IMR-90 (cell line): ENCODE measurements at regions not wholly inside any gene's neighbourhood (a gene's known extent, or its start where the extent isn't known, plus 50 kb on each side); places are given as distances from the start of the nearest gene placed in this dataset.

Experiments used
- ATAC-seq: fragments of 200-7000 bp; cut with Tn5 transposase; 2 replicates; pipeline ENCODE4 v1.9.1; 2020; ENCODE audit warnings: low read depth, mild to moderate bottlenecking, moderate library complexity
- BruUV-seq: library from RNA; stranded (reverse); fragments of 400-500 nt; replicated peaks from 2 replicates; lab custom pipeline; 2021; lab: Mats Ljungman, UMichigan
- CTCF ChIA-PET: fragments of 300-600 bp; formaldehyde crosslinking; extraction: SDS; loops from one replicate; lab custom pipeline; 2021; ENCODE audit warnings: antibody characterized with exemption; lab: Yijun Ruan, JAX
- POLR2A ChIA-PET: fragments of 300-600 bp; sonication (Branson Sonifier 250); formaldehyde crosslinking; loops from one replicate; lab custom pipeline; 2022; ENCODE audit warnings: antibody characterized with exemption; ENCODE audit not compliant: unreplicated experiment; lab: Charles Lee
- DNase-seq: peaks from one replicate; pipeline ENCODE4 v3.0.0; 2013
- H2AFZ ChIP-seq: replicated peaks from 2 replicates; pipeline ENCODE3; 2013; ENCODE audit warnings: low read length, mild to moderate bottlenecking; ENCODE audit not compliant: poor library complexity
- H2AK5ac ChIP-seq: 2 replicates; pipeline ENCODE4 v1.6.1; 2013; ENCODE audit warnings: low read depth, low read length, inconsistent platforms
- H2AK9ac ChIP-seq: replicated peaks from 2 replicates; pipeline ENCODE3; 2013; ENCODE audit warnings: mild to moderate bottlenecking, low read depth, low read length, moderate library complexity; ENCODE audit not compliant: poor library complexity
- H2BK120ac ChIP-seq: 2 replicates; pipeline ENCODE4 v1.6.1; 2013; ENCODE audit warnings: low read depth, low read length, inconsistent platforms
- H2BK15ac ChIP-seq: 3 replicates; pipeline ENCODE4 v1.6.1; 2013; ENCODE audit warnings: low read depth, low read length, inconsistent platforms
- H2BK20ac ChIP-seq: 2 replicates; pipeline ENCODE4 v1.6.1; 2013; ENCODE audit warnings: low read depth, mild to moderate bottlenecking, inconsistent platforms, low read length, moderate library complexity
- H2BK5ac ChIP-seq: 2 replicates; pipeline ENCODE4 v1.6.1; 2013; ENCODE audit warnings: mild to moderate bottlenecking, low read depth, low read length, inconsistent platforms; ENCODE audit not compliant: poor library complexity, severe bottlenecking
- H3K14ac ChIP-seq: replicated peaks from 2 replicates; pipeline ENCODE4 v1.6.1; 2013; ENCODE audit warnings: low read depth, low read length, inconsistent platforms
- H3K18ac ChIP-seq: 2 replicates; pipeline ENCODE4 v1.6.1; 2013; ENCODE audit warnings: low read depth, low read length, control low read depth
- H3K23ac ChIP-seq: 2 replicates; pipeline ENCODE4 v1.6.1; 2013; ENCODE audit warnings: low read depth, low read length, inconsistent platforms
- H3K27ac ChIP-seq: 2 replicates; pipeline ENCODE4 v1.5.1; 2013; ENCODE audit warnings: mild to moderate bottlenecking, control low read depth, low read length; ENCODE audit not compliant: insufficient read depth
- H3K27me3 ChIP-seq: 2 replicates; pipeline ENCODE4 v1.6.1; 2013; ENCODE audit warnings: low read length; ENCODE audit not compliant: control insufficient read depth, insufficient read depth
- H3K36me3 ChIP-seq: 2 replicates; pipeline ENCODE4 v1.6.1; 2013; ENCODE audit warnings: low read length, mixed read lengths; ENCODE audit not compliant: control insufficient read depth, insufficient read depth
- H3K4ac ChIP-seq: 2 replicates; pipeline ENCODE4 v1.6.1; 2013; ENCODE audit warnings: low read depth, low read length, inconsistent platforms
- H3K4me1 ChIP-seq: 2 replicates; pipeline ENCODE4 v1.6.1; 2013; ENCODE audit warnings: low read length, mixed read lengths; ENCODE audit not compliant: control insufficient read depth, insufficient read depth
- H3K4me2 ChIP-seq: 2 replicates; pipeline ENCODE4 v1.6.1; 2013; ENCODE audit warnings: low read depth, mild to moderate bottlenecking, control low read depth, low read length, moderate library complexity
- H3K4me3 ChIP-seq: 2 replicates; pipeline ENCODE4 v1.5.1; 2013; ENCODE audit warnings: low read depth, mild to moderate bottlenecking, control low read depth, low read length, moderate library complexity; ENCODE audit not compliant: insufficient read depth
- H3K56ac ChIP-seq: 2 replicates; pipeline ENCODE4 v1.6.1; 2013; ENCODE audit warnings: low read length, inconsistent platforms; ENCODE audit not compliant: insufficient read depth; ENCODE audit errors: extremely low read depth
- H3K79me1 ChIP-seq, 2 experiments: 2 replicates each; pipeline ENCODE4 v1.6.1; 2013; ENCODE audit warnings: low read length in 2 of 2, inconsistent platforms in 1 of 2, low read depth in 1 of 2
- H3K9ac ChIP-seq: 2 replicates; pipeline ENCODE4 v1.6.1; 2013; ENCODE audit warnings: low read depth, low read length, control low read depth
- H3K9me1 ChIP-seq: 2 replicates; pipeline ENCODE4 v1.6.1; 2013; ENCODE audit warnings: low read length, inconsistent platforms; ENCODE audit not compliant: insufficient read depth
- H3K9me3 ChIP-seq: 2 replicates; pipeline ENCODE4 v1.6.1; 2013; ENCODE audit warnings: low read length; ENCODE audit not compliant: control insufficient read depth, insufficient read depth
- H4K20me1 ChIP-seq: 2 replicates; pipeline ENCODE4 v1.6.1; 2013; ENCODE audit warnings: low read length, inconsistent platforms; ENCODE audit not compliant: insufficient read depth
- H4K5ac ChIP-seq: 2 replicates; pipeline ENCODE4 v1.6.1; 2013; ENCODE audit warnings: mild to moderate bottlenecking, low read depth, low read length, control low read depth
- H4K8ac ChIP-seq, 2 experiments: 2 replicates each; pipeline ENCODE4 v1.6.1; 2013; ENCODE audit warnings: low read depth in 2 of 2, low read length in 2 of 2, control low read depth in 1 of 2, inconsistent platforms in 1 of 2
- H4K91ac ChIP-seq: 2 replicates; pipeline ENCODE4 v1.6.1; 2013; ENCODE audit warnings: low read depth, low read length, inconsistent platforms; ENCODE audit not compliant: insufficient read depth
- BHLHE40 ChIP-seq: fragments of 150-350 bp; IDR thresholded peaks from 2 replicates; pipeline ENCODE4 v1.6.1; 2016; ENCODE audit warnings: mild to moderate bottlenecking, low read depth, low read length
- CEBPB ChIP-seq: IDR thresholded peaks from 2 replicates; pipeline ENCODE4 v1.6.1; 2012; ENCODE audit warnings: low read depth, low read length, improper control_type of control experiment
- FOS ChIP-seq: fragments of 150-350 bp; IDR thresholded peaks from 2 replicates; pipeline ENCODE4 v1.6.1; 2016; ENCODE audit warnings: low read depth, low read length
- MAFK ChIP-seq: IDR thresholded peaks from 2 replicates; pipeline ENCODE4 v1.6.1; 2012; ENCODE audit warnings: low read depth, low read length, improper control_type of control experiment
- MAZ ChIP-seq: IDR thresholded peaks from 2 replicates; pipeline ENCODE4 v1.6.1; 2012; ENCODE audit warnings: low read depth, mild to moderate bottlenecking, low read length, improper control_type of control experiment, moderate library complexity, borderline replicate concordance
- NFE2L2 ChIP-seq: fragments of 150-350 bp; IDR thresholded peaks from 2 replicates; pipeline ENCODE4 v1.6.1; 2016; ENCODE audit warnings: low read depth, mild to moderate bottlenecking, low read length
- POLR2A ChIP-seq: IDR thresholded peaks from 2 replicates; pipeline ENCODE4 v1.6.1; 2012; ENCODE audit warnings: mild to moderate bottlenecking, low read depth, low read length
- RAD21 ChIP-seq: IDR thresholded peaks from 2 replicates; pipeline ENCODE4 v1.6.1; 2012; ENCODE audit warnings: low read length, improper control_type of control experiment
- SMC3 ChIP-seq: fragments of 150-350 bp; IDR thresholded peaks from 2 replicates; pipeline ENCODE4 v1.6.1; 2016; ENCODE audit warnings: low read depth, mild to moderate bottlenecking, antibody characterized with exemption, low read length, moderate library complexity
- WGBS, 2 experiments: methylation state at CpG; one replicate each; pipeline versions ENCODE4 v1.1.5 to v1.1.7; 2013; ENCODE audit warnings: missing lambda C conversion rate in 2 of 2; ENCODE audit not compliant: insufficient read length in 1 of 2; ENCODE audit errors: extremely low coverage in 2 of 2; 5-methylcytosine and 5-hydroxymethylcytosine counted together
- dilution Hi-C: fragments of 300-500 bp; cut with HindIII; formaldehyde crosslinking; loops from one replicate; pipeline ENCODE4 v1.14.3; 2018; ENCODE audit warnings: low sequenced_read_pairs; ENCODE audit not compliant: unreplicated experiment
- in situ Hi-C: fragments of 300-500 bp; cut with MboI; formaldehyde crosslinking; loops from 3 replicates; pipeline ENCODE4 v1.14.3; 2019; ENCODE audit warnings: low sequenced_read_pairs, inconsistent platforms, mixed read lengths
- intact Hi-C: fragments of 100-400 bp; cut with micrococcal nuclease; formaldehyde crosslinking; loops from 2 replicates; pipeline ENCODE4 v1.10.0; 2022
- TF ChIP-seq, protein P1 (sequence below): fragments of 150-350 bp; IDR thresholded peaks from 2 replicates; pipeline ENCODE4 v1.6.1; 2016; ENCODE audit warnings: low read depth, mild to moderate bottlenecking, low read length, moderate library complexity, borderline replicate concordance

GRCh38 chr12:40552868-40553267 is 139.4 kb upstream of the CNTN1 start:
- no peak overlapping the region for H2AK5ac ChIP-seq
- H4K5ac ChIP-seq = no peak overlapping the region
- H3K4me1 ChIP-seq = no peaks in the 10 kb centered on the region
- no peaks in the 10 kb centered on the region for H3K79me1 ChIP-seq
- ATAC-seq = no peak
- H2BK15ac ChIP-seq = no peak overlapping the region
- dilution Hi-C loops (no loop called here), in situ Hi-C loops (no loop called here), intact Hi-C loops (no loop called here)
- H2BK120ac ChIP-seq = no peak overlapping the region
- H4K91ac ChIP-seq = no peak overlapping the region
- H3K56ac ChIP-seq = no peak overlapping the region
- no peak overlapping the region for H3K9ac ChIP-seq
- no peaks in the 10 kb centered on the region for H3K36me3 ChIP-seq
- POLR2A ChIA-PET = no interaction called here
- TF ChIP-seq BHLHE40 = no peak
- TF ChIP-seq, protein P1, sequence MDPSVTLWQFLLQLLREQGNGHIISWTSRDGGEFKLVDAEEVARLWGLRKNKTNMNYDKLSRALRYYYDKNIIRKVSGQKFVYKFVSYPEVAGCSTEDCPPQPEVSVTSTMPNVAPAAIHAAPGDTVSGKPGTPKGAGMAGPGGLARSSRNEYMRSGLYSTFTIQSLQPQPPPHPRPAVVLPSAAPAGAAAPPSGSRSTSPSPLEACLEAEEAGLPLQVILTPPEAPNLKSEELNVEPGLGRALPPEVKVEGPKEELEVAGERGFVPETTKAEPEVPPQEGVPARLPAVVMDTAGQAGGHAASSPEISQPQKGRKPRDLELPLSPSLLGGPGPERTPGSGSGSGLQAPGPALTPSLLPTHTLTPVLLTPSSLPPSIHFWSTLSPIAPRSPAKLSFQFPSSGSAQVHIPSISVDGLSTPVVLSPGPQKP = no peak
- no peak for TF ChIP-seq RAD21
- no peak for TF ChIP-seq SMC3
- TF ChIP-seq FOS = no peak
- TF ChIP-seq MAFK = no peak
- no peak for TF ChIP-seq CEBPB
- no peak for TF ChIP-seq POLR2A
- TF ChIP-seq MAZ = no peak
- no peak for TF ChIP-seq NFE2L2
- CTCF ChIA-PET = no interaction called here
- H2AFZ ChIP-seq = no peak overlapping the region
- H2BK5ac ChIP-seq = no peak overlapping the region
- H3K14ac ChIP-seq = no peak overlapping the region
- H3K4ac ChIP-seq = no peak overlapping the region
- H3K4me2 ChIP-seq = no peak overlapping the region
- 0 out of 2 replicates have a peak, but pooled peaks cover 3% of the 10 kb centered on the region for H3K9me3 ChIP-seq
- no peak for DNase-seq
- no peaks in the 10 kb centered on the region for H3K27me3 ChIP-seq
- no CpG with 5 or more reads among the region's 1 CpG for WGBS, 2 experiments
- no peak overlapping the region for H3K23ac ChIP-seq
- no peak overlapping the region for H3K18ac ChIP-seq
- H3K27ac ChIP-seq = no peak overlapping the region
- no peak overlapping the region for H4K8ac ChIP-seq
- no peaks in the 10 kb centered on the region for H3K9me1 ChIP-seq
- no peak overlapping the region for H2BK20ac ChIP-seq
- BruUV-seq = no TSS peak
- H2AK9ac ChIP-seq = no peak overlapping the region
- no peak overlapping the region for H3K4me3 ChIP-seq
- no peaks in the 10 kb centered on the region for H4K20me1 ChIP-seq
